ENCODE measurements at regions not wholly inside any gene's neighbourhood (a gene's known extent, or its start where the extent isn't known, plus 50 kb on each side); places are given as distances from the start of the nearest gene placed in this dataset.

DNA sequence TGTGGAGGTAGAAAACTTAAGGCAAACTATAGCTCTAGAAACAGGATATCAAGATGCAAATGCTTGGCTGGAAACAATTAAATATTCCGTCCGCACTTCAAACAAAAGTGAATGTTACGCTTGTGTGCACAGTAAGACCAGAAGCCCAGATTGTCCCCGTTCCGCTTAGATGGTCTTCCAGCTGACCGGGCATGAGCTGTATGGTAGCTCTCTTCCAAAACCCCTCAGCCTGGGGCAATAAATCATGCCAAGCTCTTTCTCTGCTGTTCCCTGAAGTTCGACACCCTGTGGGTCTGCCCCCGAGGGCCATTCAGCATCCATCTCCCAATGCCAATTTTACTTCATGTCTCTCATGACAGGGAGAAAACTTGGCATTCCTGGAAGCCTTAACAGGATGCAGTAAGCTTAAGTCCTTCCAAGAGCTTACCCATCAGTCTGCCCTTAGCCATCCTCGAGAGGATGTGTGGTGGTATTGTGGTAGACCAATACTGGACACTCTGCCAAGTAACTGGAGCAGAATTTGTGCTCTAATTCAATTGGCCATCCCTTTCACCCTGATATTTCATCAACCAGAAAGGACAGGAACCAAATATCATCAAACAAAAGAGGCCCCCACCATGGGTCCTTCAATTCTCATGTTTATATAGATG, 70.7 kb upstream of the RANBP6 start:
- Histone ChIP-seq H3K36me3 (replicated peaks; ENCODE audit: low read depth, low read length) (no peaks in the 10 kb centered on the region), H3K27ac (ENCODE audit: low read length) (no peak overlapping the region), H3K4me2 (ENCODE audit: low read length) (no peak overlapping the region), H3K9me3 (ENCODE audit: insufficient read depth, low read length) (no peaks in the 10 kb centered on the region), H4K20me1 (ENCODE audit: insufficient read depth, low read length) (no peaks in the 10 kb centered on the region), H3K9ac (ENCODE audit: low read length) (no peak overlapping the region), H3K79me2 (ENCODE audit: low read length) (no peaks in the 10 kb centered on the region), H3K27me3 (ENCODE audit: low read depth, low read length) (no peaks in the 10 kb centered on the region), H3K4me3 (ENCODE audit: low read length) (no peak overlapping the region), H2AFZ (ENCODE audit: low read depth, low read length) (no peak overlapping the region), H3K4me1 (ENCODE audit: low read length) (no peaks in the 10 kb centered on the region)
- no peak for TF ChIP-seq EZH2phosphoT487 (IDR thresholded peaks at IDR 0.05; ENCODE audit: low read depth)

DNA sequence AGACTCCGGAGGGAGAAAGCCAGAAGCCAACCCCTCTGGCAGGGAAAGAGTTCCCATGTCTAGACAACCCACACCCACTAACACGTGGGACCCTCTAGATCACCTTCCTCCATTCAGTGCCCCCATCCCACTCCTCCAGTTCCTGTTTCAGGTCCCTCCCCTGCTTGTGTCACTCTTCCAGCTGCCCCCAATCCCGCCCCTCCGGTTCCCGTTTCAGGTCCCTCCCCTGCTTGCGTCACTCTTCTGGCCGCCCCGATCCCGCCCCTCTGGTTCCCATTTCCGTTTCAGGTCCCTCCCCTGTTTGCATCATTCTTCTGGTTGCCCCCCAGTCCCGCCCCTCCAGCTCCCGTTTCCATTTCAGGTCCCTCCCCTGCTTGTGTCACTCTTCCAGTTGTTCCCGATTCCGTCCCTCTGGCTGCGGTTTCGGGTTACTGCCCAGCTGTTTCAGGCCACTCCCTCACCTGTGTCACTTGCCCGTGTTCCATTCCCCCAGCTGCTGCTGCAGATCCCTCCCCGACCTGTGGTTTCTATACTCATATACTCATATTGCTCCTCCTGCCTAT, 64.8 kb upstream of the RANBP6 start:
- Histone ChIP-seq H3K27me3 (ENCODE audit: low read depth, low read length) (no peaks in the 10 kb centered on the region), H3K4me1 (ENCODE audit: low read length) (peaks cover 9% of the 10 kb centered on the region), H3K9ac (ENCODE audit: low read length) (peak overlapping the region; percentile 66), H3K27ac (ENCODE audit: low read length) (peak overlapping the region; percentile 15; the same call in 1 of the 2 replicates), H3K4me2 (ENCODE audit: low read length) (peak overlapping the region; percentile 82), H3K79me2 (ENCODE audit: low read length) (no peaks in the 10 kb centered on the region), H3K9me3 (ENCODE audit: insufficient read depth, low read length) (no peaks in the 10 kb centered on the region), H3K4me3 (ENCODE audit: low read length) (peak overlapping the region; percentile 85), H2AFZ (ENCODE audit: low read depth, low read length) (peak overlapping the region; percentile 84), H3K36me3 (replicated peaks; ENCODE audit: low read depth, low read length) (no peaks in the 10 kb centered on the region), H4K20me1 (ENCODE audit: insufficient read depth, low read length) (no peaks in the 10 kb centered on the region)
- TF ChIP-seq, protein P1, sequence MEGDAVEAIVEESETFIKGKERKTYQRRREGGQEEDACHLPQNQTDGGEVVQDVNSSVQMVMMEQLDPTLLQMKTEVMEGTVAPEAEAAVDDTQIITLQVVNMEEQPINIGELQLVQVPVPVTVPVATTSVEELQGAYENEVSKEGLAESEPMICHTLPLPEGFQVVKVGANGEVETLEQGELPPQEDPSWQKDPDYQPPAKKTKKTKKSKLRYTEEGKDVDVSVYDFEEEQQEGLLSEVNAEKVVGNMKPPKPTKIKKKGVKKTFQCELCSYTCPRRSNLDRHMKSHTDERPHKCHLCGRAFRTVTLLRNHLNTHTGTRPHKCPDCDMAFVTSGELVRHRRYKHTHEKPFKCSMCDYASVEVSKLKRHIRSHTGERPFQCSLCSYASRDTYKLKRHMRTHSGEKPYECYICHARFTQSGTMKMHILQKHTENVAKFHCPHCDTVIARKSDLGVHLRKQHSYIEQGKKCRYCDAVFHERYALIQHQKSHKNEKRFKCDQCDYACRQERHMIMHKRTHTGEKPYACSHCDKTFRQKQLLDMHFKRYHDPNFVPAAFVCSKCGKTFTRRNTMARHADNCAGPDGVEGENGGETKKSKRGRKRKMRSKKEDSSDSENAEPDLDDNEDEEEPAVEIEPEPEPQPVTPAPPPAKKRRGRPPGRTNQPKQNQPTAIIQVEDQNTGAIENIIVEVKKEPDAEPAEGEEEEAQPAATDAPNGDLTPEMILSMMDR (IDR thresholded peaks at IDR 0.05; ENCODE audit: low read depth, low read length): no peak

DNA sequence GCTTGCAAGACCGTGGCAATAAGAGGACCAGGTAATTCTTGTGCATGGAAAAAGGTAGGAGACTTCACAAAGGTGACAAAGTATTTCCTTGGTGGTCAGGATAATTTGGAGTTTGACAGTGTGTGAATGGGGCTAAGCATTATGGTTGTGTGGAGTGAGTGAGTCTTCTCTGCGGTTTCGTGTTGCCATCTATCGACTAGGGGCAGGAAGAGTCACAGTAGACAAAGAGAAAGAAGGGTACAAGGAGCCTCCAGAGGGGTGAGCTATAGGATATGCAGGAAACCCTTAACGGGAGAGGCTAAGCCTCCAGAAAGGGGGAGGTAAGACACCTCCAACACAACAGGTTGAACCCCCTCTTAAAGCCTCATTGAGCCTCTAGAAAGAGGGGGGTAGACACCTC, 64.0 kb upstream of the RANBP6 start:
- TF ChIP-seq, protein P1 (IDR thresholded peaks at IDR 0.05; ENCODE audit: low read depth, low read length): no peak
- no peak for TF ChIP-seq EZH2phosphoT487 (IDR thresholded peaks at IDR 0.05; ENCODE audit: low read depth)
- no peaks in the 10 kb centered on the region for H3K79me2 ChIP-seq (ENCODE audit: low read length)
- H3K4me3 ChIP-seq (ENCODE audit: low read length): peak overlapping the region; percentile 85
- H3K4me2 ChIP-seq (ENCODE audit: low read length): peak overlapping the region; percentile 82
- H3K36me3 ChIP-seq (replicated peaks; ENCODE audit: low read depth, low read length): no peaks in the 10 kb centered on the region
- no peak overlapping the region for H3K27ac ChIP-seq (ENCODE audit: low read length)
- no peaks in the 10 kb centered on the region for H4K20me1 ChIP-seq (ENCODE audit: insufficient read depth, low read length)
- H2AFZ ChIP-seq (ENCODE audit: low read depth, low read length): peak overlapping the region; percentile 84; the same call in 1 of the 2 replicates
- H3K27me3 ChIP-seq (ENCODE audit: low read depth, low read length): no peaks in the 10 kb centered on the region
- no peaks in the 10 kb centered on the region for H3K9me3 ChIP-seq (ENCODE audit: insufficient read depth, low read length)
- H3K4me1 ChIP-seq (ENCODE audit: low read length): peaks cover 9% of the 10 kb centered on the region
- H3K9ac ChIP-seq (ENCODE audit: low read length): peak overlapping the region; percentile 48; the same call in 1 of the 2 replicates

DNA sequence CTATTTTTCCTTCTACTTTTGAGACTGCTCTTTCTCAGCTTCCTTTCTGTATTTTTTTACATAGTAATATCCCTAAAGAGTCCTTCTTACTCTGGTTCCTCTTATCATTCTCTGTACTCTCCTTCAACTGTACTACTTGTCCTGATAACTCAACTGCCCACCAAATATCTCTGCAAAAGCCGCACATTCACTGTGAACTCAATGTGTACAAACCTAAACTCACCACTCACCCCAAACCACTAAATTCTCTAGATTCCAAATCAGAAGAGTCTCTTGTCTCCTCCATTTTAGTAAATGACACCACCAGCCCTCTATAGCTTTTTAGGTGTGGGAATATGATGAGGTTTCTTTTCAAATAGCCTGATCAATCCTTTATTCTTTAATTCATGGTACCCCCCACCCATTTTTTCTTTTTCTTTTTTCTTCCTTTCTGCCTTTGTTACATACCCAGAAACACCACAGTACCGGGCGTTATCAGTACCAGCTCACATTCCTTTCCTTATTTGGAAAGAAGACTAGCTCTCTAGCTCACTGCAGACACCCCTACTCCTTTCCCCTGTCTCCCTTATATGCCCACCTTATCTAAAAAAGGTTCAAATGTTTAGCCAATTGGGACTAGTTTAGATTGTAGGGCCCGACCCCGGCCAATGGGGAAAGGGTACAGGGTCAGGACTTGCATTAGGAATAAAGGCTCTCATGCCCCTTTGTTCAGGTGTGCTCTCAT, 63.1 kb upstream of the RANBP6 start:
- Histone ChIP-seq H3K36me3 (replicated peaks; ENCODE audit: low read depth, low read length) (no peaks in the 10 kb centered on the region), H3K27ac (ENCODE audit: low read length) (no peak overlapping the region), H3K4me1 (ENCODE audit: low read length) (peaks cover 9% of the 10 kb centered on the region), H3K4me3 (ENCODE audit: low read length) (no peak overlapping the region), H4K20me1 (ENCODE audit: insufficient read depth, low read length) (no peaks in the 10 kb centered on the region), H2AFZ (ENCODE audit: low read depth, low read length) (no peak overlapping the region), H3K4me2 (ENCODE audit: low read length) (no peak overlapping the region), H3K9ac (ENCODE audit: low read length) (no peak overlapping the region), H3K9me3 (ENCODE audit: insufficient read depth, low read length) (no peaks in the 10 kb centered on the region), H3K27me3 (ENCODE audit: low read depth, low read length) (no peaks in the 10 kb centered on the region), H3K79me2 (ENCODE audit: low read length) (no peaks in the 10 kb centered on the region)
- TF ChIP-seq, protein P1 (IDR thresholded peaks at IDR 0.05; ENCODE audit: low read depth, low read length): no peak
- no peak for TF ChIP-seq EZH2phosphoT487 (IDR thresholded peaks at IDR 0.05; ENCODE audit: low read depth)
